ENCODE measurements at regions not wholly inside any gene's neighbourhood (a gene's known extent, or its start where the extent isn't known, plus 50 kb on each side); places are given as distances from the start of the nearest gene placed in this dataset.
"Not testable (repeated sequence)": the region's sequence is repeated elsewhere in the genome, so short reads cannot be mapped to it uniquely, and the experiment has no call there.

DNA sequence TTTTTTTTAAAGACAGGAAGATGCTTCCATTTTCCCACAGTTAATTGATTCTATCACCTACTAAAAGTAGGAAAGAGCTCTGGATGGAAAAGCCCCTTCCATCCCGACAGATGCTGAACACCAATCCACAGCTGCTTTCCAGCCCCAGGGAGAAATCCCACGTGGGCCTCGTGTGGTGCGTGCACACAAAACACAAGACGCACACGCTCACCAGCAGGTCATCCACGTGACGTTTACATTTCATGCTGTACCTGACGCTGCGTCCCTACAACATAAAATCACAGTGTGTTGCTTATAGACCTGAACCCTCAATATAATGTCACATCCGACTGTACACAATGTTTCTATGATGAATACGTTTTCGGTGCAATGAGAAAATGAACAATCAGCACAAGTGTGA, 50.2 kb upstream of the DACT2 start:
- no peak for DNase-seq

DNA sequence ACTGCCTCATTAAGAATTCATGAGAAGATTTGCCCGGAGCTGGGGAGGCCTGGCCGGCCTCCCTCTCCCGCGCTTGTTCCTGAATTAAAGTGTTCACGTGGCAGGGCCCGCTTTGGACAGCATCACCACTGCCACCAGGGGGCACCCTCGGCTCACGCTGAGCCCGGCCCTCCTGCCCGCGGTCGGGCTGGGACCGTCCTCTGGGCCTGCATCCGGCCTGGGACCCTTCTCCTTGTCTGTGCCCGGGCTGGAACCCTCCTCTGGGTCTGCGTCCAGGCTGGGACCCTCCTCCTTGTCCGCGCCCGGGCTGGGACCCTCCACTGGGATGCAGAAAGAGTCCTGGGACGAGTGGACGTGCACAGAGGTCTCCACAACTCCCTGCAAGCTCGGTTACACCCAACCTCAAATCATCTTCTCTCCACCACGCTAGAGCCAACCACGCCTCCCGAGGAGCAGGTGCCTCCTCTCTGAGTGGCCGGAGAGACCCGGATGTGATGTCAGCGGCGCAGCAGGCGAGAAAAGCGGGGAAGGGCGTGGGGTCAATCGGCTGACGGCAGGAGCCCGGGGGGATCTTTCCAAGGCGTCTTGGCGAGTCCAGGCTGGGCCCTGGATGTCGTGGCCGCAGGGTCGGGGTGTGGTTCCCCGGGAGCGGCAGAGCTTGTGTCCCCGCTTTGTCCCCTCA, 50.9 kb upstream of the DACT2 start:
- DNase-seq: peak; percentile 48

DNA sequence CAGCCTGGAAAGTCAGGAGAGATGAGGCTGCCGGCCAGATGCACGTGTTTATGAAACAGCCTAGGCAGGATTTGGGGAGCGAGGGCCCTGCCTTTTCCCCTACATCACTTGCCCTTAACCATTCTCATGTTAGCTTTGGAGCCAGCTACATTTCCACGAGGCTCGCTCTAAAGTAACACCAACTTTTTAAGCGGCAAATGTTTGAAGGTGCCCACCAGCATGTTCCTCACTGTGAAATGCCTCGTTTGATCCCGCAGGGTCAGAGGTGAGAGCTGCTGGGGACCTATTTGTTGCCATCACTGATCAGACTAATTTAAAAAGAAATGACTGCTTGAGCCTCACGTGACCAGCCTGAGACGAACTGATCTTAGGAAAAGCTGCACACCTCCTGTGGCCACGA, 51.6 kb upstream of the DACT2 start:
- no peak for DNase-seq

DNA sequence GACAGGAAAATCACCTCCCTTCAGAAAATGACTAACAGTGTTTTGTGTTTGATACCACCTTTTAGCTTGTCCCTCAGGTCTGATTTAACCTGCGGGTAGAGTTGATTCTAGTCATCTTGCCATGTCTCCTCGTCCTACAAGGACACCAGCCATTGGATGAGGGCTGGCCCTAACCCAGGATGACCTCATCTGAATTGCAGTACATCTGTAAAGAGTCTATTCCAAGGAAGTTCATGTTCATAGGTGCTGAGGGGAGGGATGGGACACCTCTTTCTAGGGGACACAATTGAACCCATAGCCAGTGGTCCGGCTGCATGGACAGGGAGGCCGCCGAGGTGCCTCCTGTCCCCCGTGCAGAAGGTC, 52.0 kb upstream of the DACT2 start:
- no peak for DNase-seq

DNA sequence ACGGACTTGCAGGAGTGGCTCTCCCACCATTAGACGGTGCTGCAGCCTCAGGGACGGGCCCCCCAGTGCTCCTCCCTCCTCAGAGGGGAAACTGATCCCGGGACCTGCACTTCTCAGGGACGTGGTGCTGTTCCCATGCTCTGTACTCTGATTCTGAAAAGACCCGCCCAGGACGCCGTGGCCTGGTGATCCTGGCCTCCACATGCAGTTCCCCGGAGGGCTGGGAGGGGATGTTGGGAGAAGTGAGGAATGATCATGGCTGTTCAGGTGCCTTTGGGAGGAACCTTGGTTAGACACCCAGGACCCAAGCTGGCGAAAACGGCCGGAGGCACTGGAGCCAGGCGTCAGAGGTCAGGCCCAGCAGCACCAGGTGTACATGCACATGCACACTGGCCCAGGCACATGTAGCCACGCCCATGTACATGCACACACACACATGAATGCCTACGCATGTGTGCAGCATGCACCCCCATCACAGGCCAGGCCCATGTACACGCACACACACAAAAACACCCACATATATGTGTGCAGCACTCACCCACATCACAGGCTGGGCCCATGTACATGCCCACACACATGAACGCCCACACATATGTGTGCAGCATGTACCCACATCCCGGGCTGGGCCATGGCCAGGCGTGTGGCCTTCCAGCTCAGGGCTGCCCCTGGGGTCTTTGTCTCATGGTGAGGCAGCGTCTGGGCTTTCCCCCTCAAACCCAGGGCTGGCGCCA, 52.6 kb upstream of the DACT2 start:
- no peak for DNase-seq

DNA sequence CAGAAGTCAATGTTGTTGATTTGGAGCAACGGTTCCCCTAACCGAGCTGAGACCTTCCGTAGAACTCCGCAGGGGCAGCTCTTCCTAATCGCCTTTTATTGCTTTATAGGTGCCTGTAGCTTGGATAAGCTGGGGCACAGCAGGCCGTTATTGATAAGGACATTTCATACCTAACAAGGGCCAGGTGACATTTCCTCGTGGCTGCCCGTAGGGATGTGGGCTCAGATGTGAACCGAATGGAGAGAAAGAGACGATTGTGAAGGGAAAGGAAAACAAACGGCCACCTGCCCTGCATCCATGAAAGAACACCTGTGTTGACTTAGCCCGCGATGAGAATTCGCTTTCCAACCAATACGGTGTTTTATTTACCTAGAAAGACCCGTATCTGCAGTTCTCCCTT, 53.3 kb upstream of the DACT2 start:
- peak; percentile 94 for DNase-seq

DNA sequence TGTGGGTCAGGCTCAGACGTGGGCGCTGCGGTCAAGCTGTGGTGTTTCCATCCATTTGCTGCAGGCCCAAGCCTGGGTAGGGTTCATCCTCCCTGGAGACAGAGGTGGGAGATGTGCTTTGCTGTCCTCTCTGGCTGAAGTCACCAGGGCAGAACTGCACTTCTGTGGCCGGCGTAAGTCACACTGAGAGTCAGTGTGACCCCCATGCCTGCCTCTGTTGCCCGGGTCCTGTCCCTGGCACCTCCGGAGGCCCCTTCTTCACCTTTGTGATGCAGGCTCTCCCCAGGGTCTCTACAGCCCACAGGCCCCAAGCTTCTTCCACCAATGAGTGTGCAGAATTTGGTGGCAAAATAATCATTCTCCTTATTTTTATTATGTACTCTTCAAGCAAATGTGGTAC, 53.8 kb upstream of the DACT2 start:
- DNase-seq: no peak

DNA sequence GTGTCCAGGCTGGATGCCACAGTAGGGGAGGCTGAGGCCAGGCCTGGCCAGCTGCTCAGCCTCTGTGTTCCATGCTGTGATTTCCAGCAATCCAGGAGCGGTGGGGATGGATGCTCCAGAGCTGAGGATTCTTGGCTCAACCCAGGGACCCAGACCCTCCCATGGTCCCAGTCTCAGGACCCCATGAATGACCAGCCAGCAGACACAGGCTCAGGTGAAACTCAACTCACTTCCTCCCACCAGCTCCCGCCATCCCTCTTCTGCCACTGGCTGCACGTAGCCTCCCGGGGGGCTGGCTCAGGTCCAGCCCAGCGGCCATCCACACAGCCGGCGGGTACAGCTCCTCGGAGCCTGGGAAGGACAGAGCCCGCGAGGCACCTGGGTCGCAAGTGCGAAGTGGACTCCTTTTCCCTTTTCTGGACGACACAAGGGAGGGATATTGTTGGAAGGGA, 54.5 kb upstream of the DACT2 start:
- DNase-seq: peak; percentile 16

DNA sequence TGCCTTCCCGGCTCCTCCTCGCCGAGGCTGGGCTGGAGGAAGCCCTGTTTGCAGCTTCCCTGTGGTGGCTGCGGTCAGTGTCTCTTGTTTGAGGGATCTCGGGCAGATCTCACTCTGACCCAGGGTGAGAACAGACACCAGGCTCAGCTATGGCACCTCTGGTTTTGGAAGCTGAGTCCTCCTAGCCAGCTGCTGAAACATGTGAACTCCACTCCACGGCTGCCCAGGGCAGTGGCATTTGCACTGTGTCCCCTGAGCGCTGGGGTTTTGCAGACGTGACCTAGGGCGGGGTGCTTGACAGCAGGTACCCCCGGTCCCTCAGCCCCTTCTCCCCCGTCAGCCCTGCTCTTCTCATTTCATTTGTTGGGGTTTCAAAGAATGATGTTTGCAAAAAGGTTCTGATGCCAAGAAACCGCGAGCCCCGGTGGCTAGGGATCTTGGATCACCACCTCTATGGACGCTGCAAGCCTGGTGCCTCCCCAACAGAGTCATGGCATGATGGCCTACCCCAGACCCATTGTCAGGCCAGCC, 55.0 kb upstream of the DACT2 start:
- DNase-seq: no peak

DNA sequence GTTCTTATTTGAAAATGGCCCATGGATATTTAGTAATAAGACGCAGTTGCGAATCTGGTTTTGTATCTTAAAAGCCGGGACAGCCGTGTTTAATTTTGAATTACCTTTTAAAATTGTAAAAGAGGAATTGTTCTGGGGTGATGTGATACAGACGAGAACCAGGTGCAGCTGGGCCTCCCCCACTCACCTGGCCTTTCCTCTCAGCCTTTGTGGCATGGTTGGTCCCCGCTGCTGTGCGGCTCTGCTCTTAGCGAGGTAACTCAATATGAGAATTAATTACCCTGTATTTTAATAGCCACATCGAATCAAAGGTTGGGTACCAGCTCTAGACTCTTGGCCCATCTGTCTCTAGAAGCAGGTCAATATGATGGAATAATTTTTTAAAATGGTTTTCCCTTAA, 56.5 kb upstream of the DACT2 start:
- DNase-seq: peak; percentile 44

DNA sequence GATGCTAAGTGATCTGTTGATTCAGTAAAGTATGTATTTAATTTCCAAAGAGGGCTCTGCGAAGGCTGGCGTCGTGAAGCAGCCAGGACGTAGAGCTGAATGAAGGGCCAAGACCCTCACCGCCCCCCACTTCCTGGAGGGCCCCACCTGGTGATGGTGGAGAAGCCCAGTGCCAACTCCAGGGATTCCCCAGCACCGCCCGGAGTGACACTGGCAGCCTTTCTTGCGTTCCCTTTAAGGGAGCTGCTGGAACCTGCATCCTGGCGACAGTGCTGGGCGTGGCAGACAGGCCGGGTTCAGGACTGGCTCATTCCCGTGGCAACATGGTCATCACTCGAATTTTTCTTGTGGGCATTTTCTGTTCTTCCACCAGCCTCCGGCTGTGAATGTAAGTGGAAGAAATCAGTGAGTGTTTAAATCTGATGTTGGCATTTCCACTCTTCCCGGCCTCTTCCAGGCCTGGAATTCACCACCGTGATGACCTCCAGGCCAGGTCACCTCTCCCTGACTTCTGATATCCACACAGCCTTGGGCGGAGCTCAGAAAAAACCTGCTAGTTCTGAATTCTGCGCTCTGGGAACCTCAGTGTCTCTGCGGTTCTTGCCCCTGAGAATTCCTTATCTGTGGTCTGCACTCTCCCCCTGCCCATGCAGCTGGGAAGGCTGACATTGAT, 57.4 kb upstream of the DACT2 start:
- peak; percentile 30 for DNase-seq

DNA sequence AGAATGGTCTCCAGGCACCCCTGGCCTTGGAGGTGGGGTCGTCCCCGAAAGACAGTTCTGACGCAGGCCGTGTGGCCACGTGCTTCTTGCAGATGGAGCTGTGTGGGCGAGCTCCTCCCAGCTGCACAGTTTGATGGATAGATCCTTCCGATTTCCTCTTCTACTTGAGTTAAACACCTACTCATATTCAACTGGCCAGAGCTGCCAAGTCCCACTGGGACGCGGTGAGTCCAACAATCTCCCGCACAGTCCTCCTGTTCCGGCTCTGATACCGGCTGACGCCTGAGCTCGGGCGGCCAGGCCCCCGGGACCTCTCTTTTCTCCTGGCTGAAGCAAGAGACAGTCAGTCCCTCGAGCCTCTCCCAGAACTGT, 57.9 kb upstream of the DACT2 start:
- peak; percentile 85 for DNase-seq

DNA sequence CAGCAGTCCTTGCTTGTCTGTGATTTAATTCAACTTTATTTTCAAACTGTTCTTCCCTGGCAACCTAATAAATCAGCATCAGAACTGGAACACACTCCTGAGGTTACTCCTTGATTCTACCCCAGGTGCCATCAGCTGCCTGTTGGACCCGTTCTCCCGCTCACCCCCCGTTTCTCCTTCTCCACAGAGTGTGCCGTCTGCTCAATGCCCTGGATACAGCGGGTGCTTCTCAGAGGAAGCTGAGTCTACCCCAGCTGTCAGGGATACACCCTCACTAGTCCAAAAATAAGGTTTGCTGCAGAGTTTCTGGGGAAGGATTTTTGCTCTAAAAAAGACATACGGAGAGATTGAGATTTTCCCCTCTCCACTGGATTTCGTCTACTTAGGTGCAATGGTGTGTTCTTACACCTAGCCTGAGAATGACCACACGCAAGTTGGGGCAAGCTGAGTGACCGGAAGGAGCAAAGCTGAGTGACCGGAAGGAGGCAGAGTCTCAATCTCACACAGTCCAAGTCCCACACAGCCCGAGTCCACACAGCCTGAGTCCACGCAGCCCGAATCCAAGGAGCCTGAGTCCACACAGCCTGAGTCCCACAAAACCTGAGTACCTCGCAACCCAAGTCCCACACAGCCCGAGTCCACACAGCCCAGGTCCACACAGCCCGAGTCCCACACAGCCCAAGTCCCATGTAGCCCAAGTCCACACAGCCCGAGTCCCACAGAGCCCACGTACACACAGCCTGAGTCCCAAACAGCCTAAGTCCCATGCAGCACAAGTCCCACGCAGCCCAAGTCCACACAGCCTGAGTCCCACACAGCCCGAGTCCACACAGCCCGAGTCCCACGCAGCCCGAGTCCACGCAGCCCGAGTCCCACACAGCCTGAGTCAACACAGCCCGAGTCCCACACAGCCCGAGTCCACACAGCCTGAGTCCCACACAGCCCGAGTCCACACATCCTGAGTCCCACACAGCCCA, 58.6 kb upstream of the DACT2 start:
- peak; percentile 65 for DNase-seq

DNA sequence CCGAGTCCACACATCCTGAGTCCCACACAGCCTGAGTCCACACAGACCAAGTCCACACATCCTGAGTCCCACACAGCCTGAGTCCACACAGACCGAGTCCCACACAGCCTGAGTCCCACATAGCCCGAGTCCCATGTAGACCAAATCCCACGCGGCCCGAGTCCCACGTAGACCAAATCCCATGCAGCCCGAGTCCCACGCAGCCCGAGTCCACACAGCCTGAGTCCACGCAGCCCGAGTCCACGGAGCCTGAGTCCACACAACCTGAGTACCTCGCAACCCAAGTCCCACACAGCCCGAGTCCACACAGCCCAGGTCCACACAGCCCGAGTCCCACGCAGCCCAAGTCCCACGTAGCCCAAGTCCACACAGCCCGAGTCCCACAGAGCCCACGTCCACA, 60.0 kb upstream of the DACT2 start:
- DNase-seq: not testable (repeated sequence)

DNA sequence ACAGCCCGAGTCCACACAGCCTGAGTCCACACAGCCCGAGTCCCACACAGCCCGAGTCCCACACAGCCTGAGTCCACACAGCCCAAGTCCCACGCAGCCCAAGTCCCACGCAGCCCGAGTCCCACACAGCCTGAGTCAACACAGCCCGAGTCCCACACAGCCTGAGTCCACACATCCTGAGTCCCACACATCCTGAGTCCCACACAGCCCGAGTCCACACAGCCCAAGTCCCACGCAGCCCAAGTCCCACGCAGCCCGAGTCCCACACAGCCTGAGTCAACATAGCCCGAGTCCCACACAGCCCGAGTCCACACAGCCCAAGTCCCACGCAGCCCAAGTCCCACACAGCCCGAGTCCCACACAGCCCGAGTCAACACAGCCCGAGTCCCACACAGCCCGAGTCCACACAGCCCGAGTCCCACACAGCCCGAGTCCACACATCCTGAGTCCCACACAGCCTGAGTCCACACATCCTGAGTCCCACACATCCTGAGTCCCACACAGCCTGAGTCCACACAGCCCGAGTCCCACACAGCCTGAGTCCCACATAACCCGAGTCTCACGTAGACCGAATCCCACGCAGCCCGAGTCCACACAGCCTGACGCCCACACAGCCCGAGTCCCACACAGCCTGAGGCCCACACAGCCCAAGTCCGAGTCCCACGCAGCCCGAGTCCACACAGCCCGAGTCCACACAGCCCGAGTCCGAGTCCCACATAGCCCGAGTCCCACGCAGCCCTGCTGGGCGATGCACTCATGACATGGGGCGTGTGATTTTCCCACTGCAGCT, 60.6 kb upstream of the SMOC2 start:
- not testable (repeated sequence) for DNase-seq

DNA sequence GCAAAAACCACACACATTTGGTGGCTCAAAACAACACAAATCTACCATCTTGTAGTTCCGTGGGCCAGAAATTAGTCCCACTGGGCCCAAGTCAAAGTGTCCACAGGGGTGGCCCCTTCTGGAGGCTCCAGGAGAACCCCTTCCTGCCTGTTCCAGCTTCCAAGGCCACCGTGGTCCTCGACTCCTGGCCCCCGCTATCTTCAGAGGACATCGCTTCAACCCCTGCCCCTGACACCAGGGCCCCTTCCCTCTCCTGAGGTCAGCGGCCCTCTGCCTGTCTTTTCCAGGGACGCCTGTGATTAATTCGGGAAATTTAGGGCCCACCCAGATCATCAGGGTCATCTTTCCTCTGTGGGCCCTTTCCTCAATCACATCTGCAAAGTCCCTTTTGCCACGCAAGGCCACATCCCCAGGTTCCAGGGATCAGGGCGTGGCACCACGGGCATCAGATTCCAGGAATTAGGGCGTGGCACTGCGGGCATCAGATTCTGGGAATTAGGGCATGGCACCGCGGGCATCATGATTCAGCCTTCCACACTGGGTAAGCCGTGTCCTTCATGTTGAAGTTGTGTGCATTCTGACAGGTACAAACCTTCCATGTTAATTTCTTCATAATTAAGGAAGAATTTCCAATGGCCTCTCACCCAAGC, 59.9 kb upstream of the SMOC2 start:
- no peak for DNase-seq

DNA sequence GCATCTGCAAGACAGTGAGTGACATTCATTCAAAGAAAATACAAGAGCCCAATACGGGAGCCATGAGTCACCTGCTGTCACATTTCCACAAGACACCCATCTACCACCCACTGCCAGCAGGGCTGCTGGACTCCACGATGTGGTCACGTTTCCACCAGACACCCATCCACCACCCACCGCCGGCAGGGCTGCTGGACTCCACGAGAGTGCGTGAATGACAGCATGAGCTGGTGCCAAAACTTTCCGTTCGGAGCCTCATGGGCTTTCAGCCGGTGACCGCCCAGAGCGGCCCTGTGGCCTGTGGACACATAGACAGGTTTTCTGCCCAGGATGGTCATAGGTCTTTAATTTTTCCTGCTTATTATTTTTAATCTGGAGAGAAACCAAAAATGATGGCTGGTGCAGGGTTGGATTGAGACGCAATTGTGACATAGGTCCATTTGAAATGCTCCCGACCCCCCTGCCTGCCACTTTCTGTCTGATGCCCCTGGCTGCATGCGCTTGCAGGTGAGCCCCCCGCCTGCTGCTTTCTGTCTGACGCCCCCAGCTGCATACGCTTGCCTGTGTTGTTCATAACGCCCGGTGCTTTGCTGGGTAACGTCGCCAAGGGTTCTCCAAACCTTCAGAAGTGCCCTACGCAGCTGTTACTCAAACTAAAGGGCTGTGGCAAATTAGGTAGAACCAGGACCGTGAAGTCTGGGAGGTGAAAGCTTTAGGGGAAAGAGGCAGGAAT, 59.1 kb upstream of the SMOC2 start:
- DNase-seq: no peak

DNA sequence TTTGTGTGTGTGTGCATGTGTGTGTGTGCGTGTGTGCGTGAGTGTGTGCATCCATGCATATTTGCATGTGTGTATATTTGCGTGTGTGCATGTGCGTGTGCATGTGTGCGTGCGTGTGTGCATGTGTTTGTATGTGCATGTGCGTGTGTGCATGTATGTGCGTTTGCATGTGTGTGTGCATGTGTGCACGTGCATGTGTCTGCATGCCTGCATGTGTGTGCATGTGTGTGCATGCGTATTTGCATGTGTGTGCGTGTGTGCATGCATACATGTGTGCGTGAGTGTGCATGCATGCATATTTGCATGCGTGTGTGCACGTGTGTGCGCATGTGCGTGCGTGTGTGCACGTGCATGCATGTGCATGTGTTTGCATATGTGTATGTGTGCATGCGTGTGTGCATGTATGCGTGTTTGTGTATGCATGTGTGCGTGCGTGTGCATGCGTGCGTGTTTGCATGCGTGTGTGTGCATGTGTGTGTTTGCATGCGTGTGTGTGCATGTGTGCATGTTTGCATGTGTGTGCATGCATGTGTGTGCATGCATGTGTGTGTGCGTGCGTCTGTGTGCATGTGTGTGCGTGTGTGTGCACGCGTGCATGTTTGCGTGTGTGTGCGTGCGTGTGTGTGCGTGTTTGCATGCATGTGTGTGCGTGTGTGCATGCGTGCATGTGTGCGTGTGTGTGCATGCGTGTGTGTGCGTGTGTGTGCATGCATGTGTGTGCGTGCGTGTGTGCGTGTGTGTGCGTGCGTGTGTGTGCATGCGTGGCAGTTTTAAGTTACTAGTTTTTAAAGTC, 57.7 kb upstream of the SMOC2 start:
- no peak for DNase-seq
